ENCODE measurements at regions not wholly inside any gene's neighbourhood (a gene's known extent, or its start where the extent isn't known, plus 50 kb on each side); places are given as distances from the start of the nearest gene placed in this dataset.

GRCh38 chr1:87165177-87165576 is 163.5 kb upstream of the LMO4 start:
- no peak for DNase-seq (ENCODE audit: low spot score)

GRCh38 chr1:87167157-87167789 is 161.4 kb upstream of the LMO4 start:
- DNase-seq (ENCODE audit: low spot score) = no peak

GRCh38 chr1:87167848-87168525 is 160.7 kb upstream of the LMO4 start:
- DNase-seq (ENCODE audit: low spot score) = no peak

DNA sequence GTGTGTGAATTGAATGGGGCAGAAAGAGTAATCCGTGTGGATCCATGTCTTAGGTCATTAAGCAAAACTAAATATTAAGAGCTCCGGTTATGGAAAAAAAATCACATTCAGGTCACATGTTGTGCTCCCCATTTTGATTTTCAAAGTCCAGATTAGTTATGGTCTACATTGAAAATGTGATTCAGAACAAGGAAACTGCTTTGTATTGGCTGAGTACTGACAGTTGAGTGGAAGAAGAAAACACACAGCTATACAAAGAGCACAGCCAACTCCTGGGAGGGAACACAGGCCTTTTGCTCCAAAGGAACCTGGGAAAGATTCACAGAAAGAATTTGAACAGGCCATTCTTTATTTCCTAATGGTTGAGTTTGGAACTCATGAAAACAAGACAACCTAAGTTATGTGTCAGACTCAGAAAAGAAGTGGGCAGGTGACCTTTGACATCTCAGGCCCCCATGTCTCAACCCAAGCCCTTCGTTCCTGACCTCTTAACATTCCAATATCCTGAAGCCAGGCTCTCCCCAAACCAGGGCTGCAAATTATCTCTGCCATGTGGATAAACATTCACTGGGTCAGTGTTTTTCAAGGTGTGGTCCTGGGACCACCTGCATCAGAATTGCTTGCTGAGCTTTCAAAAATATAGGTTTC is 159.3 kb upstream of the LMO4 start:
- no peak for DNase-seq (ENCODE audit: low spot score)

- no peak for DNase-seq (ENCODE audit: low spot score)
Observed at GRCh38 chr1:87170157-87170556, 158.5 kb upstream of the LMO4 start.

- DNase-seq (ENCODE audit: low spot score) = no peak
Observed at GRCh38 chr1:87170931-87171598, 157.6 kb upstream of the LMO4 start.

DNA sequence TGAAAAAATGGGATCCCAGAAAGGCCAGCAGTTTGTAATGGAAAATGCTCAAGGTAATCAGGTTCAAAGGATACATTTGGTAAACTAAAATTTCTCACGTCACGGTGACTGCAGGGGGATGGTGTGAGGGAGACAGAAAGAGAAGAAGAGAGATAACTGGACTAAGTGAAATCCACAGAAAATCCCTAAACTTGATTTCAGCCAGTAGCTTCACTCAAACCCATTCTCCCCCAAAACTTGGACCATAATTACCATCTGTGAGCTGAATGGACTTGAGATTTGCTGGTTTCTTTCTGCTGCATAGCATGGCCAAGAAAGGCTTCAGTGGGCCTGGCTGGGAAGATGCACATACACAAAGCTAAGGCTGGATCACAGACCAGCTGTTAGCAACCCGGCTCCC is 155.4 kb upstream of the LMO4 start:
- no peak for DNase-seq (ENCODE audit: low spot score)

DNA sequence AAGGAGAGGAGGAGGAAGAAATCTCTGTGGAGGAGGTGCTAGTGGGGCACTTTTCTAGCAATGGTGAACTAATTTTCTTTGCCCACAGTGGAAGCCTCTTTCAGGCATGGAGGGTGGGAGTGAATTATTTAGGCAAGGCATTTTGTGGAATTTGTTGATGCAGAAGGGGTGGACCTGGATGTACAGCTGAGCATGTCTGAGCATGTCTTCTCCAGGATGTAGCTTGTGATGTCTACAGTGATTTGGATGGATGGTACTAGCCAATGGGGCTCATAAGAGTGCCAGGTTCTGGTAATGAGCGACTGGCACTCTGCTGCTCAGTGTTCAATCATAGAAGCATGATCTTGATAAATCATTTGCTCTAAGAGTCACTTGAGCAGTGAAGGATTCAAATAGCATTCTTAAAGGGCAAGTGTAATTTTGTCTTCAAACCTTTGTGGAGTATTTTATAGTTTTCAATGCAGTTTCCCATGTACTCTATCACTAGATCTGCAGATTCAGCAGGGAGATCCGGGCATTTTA is 153.9 kb upstream of the LMO4 start:
- no peak for DNase-seq (ENCODE audit: low spot score)

GRCh38 chr1:87176087-87176486 is 152.6 kb upstream of the LMO4 start:
- DNase-seq (ENCODE audit: low spot score) = no peak

DNA sequence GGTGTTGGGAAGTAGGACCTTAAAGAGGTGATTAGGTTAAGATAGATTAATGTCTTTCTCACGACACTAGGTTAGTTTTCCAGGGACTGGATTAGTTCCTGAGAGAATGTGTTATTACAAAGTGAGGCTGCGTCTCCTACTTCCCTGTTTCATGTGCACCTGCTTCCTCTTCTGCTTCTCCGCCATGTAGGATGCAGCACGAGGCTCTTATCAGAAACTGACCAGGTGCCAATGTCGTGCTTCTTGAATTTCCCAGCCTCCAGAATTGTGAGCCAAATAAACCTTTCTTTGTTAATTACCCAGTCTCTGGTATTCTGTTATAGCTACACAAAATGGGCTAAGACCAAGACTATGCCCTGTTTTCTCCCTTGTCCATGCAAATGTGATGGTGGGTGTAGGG is 152.2 kb upstream of the LMO4 start:
- no peak for DNase-seq (ENCODE audit: low spot score)

GRCh38 chr1:87178441-87178840 is 150.2 kb upstream of the LMO4 start:
- DNase-seq (ENCODE audit: low spot score) = no peak

GRCh38 chr1:87179076-87179810 is 149.4 kb upstream of the LMO4 start:
- no peak for DNase-seq (ENCODE audit: low spot score)

DNA sequence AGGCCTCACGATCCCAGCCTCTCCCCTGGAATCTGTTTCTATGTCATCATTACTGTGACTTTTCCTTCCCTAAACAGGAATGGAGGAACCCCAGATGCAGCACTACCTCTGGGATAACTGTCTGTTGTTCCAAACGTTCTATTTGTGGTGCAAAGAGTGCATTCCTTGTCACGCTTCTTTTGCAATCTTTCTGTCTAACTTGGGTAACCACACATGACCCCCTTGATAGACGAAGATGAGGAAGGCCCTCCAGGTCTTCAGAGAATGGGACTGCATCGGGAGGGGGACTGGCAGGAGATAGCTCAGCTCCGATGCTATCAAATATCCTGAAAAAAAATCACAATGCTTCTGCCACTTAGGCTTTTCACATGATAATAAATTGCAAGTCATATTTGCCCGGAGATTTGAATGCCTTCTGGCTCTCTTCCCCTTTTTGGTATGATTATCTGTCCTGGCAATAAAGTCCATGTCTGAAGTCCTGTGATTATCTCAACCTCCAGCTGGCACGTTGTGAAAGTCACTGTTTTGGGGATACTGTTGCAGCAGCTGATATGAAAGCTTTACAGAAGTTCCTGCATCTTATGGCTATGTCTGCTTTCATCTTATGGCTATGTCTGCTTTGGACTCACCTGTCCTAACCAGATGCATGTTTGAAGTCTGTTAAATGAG is 148.7 kb upstream of the LMO4 start:
- DNase-seq (ENCODE audit: low spot score) = no peak

DNA sequence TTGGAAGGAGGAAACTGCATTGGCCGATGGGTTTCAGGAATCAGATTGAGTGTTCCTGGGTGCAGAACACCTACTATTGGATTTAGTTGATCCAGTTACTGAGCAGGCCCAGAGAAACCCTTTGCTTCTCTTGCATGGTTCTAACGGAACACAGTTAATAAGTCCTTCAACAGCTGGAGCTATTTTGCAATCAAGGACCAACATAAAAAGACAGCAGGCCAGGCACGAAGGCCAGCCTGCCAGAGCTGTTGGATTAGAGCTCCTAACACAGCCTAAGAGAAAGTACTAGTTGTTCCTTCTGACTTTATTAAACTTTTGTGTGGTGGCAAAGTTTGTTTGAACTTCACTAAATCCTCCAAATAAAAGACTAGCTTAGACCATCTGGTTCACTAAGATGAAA is 148.0 kb upstream of the LMO4 start:
- DNase-seq (ENCODE audit: low spot score) = no peak

DNA sequence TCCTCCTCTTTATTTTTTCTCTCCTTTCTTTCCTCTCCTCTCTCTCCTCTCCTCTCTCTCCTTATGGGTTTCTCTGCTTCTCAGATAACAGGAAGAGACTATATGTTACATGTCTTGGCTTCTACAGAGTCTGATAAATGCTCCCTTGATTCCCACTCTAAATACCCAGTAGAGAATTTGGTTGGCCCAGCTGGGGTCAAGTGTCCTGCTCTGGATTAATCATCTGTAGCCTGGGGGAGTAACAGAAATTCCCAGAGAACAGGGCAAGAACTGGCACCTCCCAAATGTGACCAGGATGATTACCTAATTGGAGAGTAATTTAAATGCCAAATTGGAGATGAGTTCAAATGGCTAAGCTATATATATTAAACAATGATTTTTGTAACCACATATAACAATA is 146.1 kb upstream of the LMO4 start:
- DNase-seq (ENCODE audit: low spot score) = no peak

GRCh38 chr1:87185077-87185476 is 143.6 kb upstream of the LMO4 start:
- no peak for DNase-seq (ENCODE audit: low spot score)

- DNase-seq (ENCODE audit: low spot score) = no peak
Observed at GRCh38 chr1:87186346-87186745, 142.3 kb upstream of the LMO4 start.

GRCh38 chr1:87188640-87189039 is 140.0 kb upstream of the LMO4 start:
- no peak for DNase-seq (ENCODE audit: low spot score)

DNA sequence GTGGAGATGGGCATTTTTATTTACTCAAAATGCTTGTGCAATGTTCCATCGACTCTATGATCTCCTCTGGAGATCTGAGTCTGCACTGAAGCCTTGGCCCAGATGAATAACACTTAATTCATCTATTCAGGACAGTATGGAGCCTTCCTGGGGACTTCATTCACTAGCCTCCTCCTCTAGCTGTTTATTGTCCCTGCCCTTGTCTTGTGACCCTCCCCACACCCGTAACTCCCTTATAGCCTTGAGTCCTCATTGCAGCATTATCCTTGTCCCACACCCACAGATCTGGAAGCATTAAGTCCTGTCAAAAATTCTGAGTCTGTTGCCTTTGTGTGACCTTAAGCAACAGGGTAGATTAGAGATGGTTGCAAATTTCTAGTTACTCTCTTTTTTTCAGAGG is 138.3 kb upstream of the LMO4 start:
- no peak for DNase-seq (ENCODE audit: low spot score)

- DNase-seq (ENCODE audit: low spot score) = no peak
Observed at GRCh38 chr1:87191646-87192045, 137.0 kb upstream of the LMO4 start.

DNA sequence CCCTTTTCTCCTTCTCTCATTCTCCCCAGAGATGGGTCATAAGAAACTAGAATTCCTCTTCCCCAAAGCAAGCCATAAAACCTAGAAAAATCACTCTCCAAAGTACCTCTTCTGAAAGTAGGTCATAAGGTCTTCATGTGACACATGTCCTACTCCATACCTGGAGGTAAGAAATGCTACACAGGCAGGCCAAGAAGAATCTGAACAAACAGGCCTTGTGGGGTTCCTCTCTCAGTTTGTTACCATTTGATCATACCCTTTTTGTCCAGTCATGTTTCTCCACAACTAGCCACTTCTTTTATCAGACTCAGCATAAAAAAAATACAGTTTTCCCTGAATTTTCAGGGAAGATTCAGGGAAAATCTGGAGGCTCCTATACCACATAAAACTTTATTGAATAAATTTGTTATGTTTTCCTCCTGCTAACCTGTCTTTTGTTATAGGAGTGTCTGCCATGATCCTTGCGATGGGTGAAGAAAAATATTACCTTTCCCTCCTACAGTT is 134.4 kb upstream of the LMO4 start:
- no peak for DNase-seq (ENCODE audit: low spot score)
